Neural cell (in vitro differentiated cells): ENCODE measurements at regions not wholly inside any gene's neighbourhood (a gene's known extent, or its start where the extent isn't known, plus 50 kb on each side); places are given as distances from the start of the nearest gene placed in this dataset.

ENCODE experiments used
- H2AFZ ChIP-seq: fragments of 200-600, 300-800 bp; sonication (generic), shearing (Covaris generic); 2 replicates; pipeline ENCODE4 v1.6.0; 2014; ENCODE audit warnings: low read depth, mild to moderate bottlenecking, antibody characterized with exemption, low read length, moderate library complexity
- H3F3A ChIP-seq: fragments of 200-600 bp; shearing (Covaris generic); 2 replicates; pipeline ENCODE4 v1.6.1; 2016; ENCODE audit warnings: mild to moderate bottlenecking, moderate library complexity, mixed read lengths, antibody characterized with exemption, low read length; ENCODE audit not compliant: insufficient read depth, poor library complexity, severe bottlenecking
- H3K27ac ChIP-seq: fragments of 200-600, 300-800 bp; sonication (generic), shearing (Covaris generic); 2 replicates; pipeline ENCODE4 v1.5.1; 2014; ENCODE audit warnings: mild to moderate bottlenecking, low read length, moderate library complexity
- H3K27me3 ChIP-seq: fragments of 300-800, 200-600 bp; sonication (generic), shearing (Covaris generic); 2 replicates; pipeline ENCODE4 v1.6.0; 2014; ENCODE audit warnings: mild to moderate bottlenecking, low read depth, low read length, moderate library complexity; ENCODE audit not compliant: insufficient read depth
- H3K36me3 ChIP-seq: fragments of 300-800, 200-600 bp; sonication (generic), shearing (Covaris generic); 2 replicates; pipeline ENCODE4 v1.5.1; 2014; ENCODE audit warnings: mild to moderate bottlenecking, antibody characterized with exemption, low read length, moderate library complexity; ENCODE audit not compliant: insufficient read depth
- H3K4me2 ChIP-seq: fragments of 300-800, 200-600 bp; sonication (generic), shearing (Covaris generic); 2 replicates; pipeline ENCODE4 v1.6.0; 2014; ENCODE audit warnings: mild to moderate bottlenecking, low read length
- H3K4me3 ChIP-seq: fragments of 300-800, 200-600 bp; sonication (generic), shearing (Covaris generic); 2 replicates; pipeline ENCODE4 v1.5.1; 2014; ENCODE audit warnings: mild to moderate bottlenecking, low read length, moderate library complexity
- H3K79me2 ChIP-seq: fragments of 200-600 bp; shearing (Covaris generic); replicated peaks from 2 replicates; pipeline ENCODE4 v1.6.0; 2014; ENCODE audit warnings: mild to moderate bottlenecking, low read length, moderate library complexity; ENCODE audit not compliant: insufficient read depth
- H3K9ac ChIP-seq: fragments of 300-800, 200-600 bp; sonication (generic), shearing (Covaris generic); 2 replicates; pipeline ENCODE4 v1.6.1; 2016; ENCODE audit warnings: mild to moderate bottlenecking, low read length, mixed read lengths
- H3K9me2 ChIP-seq: fragments of 200-600 bp; shearing (Covaris generic); 2 replicates; pipeline ENCODE4 v1.6.1; 2016; ENCODE audit warnings: mild to moderate bottlenecking, low read length, mixed read lengths; ENCODE audit not compliant: insufficient read depth
- H3K9me3 ChIP-seq: fragments of 200-600, 300-800 bp; sonication (generic), shearing (Covaris generic); 2 replicates; pipeline ENCODE4 v1.6.1; 2016; ENCODE audit warnings: mild to moderate bottlenecking, mixed run types, low read length, moderate library complexity, mixed read lengths
- H4K20me1 ChIP-seq: fragments of 200-600 bp; shearing (Covaris generic); 2 replicates; pipeline ENCODE4 v1.6.1; 2016; ENCODE audit warnings: mild to moderate bottlenecking, mixed run types; ENCODE audit not compliant: insufficient read depth
- CTCF ChIP-seq: fragments of 450-650 bp; IDR thresholded peaks from 2 replicates; pipeline ENCODE4 v1.5.1; 2014; ENCODE audit warnings: antibody characterized with exemption, mild to moderate bottlenecking, moderate library complexity; ENCODE audit not compliant: poor library complexity, severe bottlenecking
- EP300 ChIP-seq: fragments of 450-650 bp; conservative IDR thresholded peaks from 2 replicates; pipeline ENCODE4 v1.6.1; 2014; ENCODE audit warnings: antibody characterized with exemption, mild to moderate bottlenecking, moderate library complexity; ENCODE audit not compliant: poor library complexity, severe bottlenecking
- EZH2 ChIP-seq: fragments of 200-600, 300-800 bp; shearing (Covaris generic), sonication (generic); IDR thresholded peaks from 2 replicates; pipeline ENCODE4 v1.6.1; 2014; ENCODE audit warnings: antibody characterized with exemption, low read length, borderline replicate concordance, mild to moderate bottlenecking; ENCODE audit not compliant: insufficient read depth, poor library complexity, severe bottlenecking
- MXI1 ChIP-seq: fragments of 450-650 bp; conservative IDR thresholded peaks from 2 replicates; pipeline ENCODE4 v1.6.1; 2014; ENCODE audit warnings: antibody characterized with exemption, mild to moderate bottlenecking; ENCODE audit not compliant: poor library complexity, severe bottlenecking
- POLR2AphosphoS5 ChIP-seq: IDR thresholded peaks from 2 replicates; pipeline ENCODE4 v1.6.1; 2012
- RAD21 ChIP-seq: fragments of 450-650 bp; conservative IDR thresholded peaks from 2 replicates; pipeline ENCODE4 v1.6.1; 2014; ENCODE audit warnings: antibody characterized with exemption, mild to moderate bottlenecking, moderate library complexity
- REST ChIP-seq: IDR thresholded peaks from 2 replicates; pipeline ENCODE4 v1.6.1; 2012; ENCODE audit warnings: borderline replicate concordance
- SMC3 ChIP-seq: fragments of 450-650 bp; conservative IDR thresholded peaks from 2 replicates; pipeline ENCODE4 v1.6.1; 2014; ENCODE audit warnings: antibody characterized with exemption, mild to moderate bottlenecking, moderate library complexity; ENCODE audit not compliant: poor library complexity
- TAF1 ChIP-seq: IDR thresholded peaks from 2 replicates; pipeline ENCODE4 v1.6.1; 2012; ENCODE audit warnings: low read depth

- Histone ChIP-seq H3K79me2 (no peaks in the 10 kb centered on the region), H3K4me2 (no peak overlapping the region), H3K9me3 (no peaks in the 10 kb centered on the region), H3K9me2 (no peaks in the 10 kb centered on the region), H2AFZ (no peak overlapping the region), H3K36me3 (no peaks in the 10 kb centered on the region), H3K27me3 (no peaks in the 10 kb centered on the region), H3F3A (no peaks in the 10 kb centered on the region), H4K20me1 (no peaks in the 10 kb centered on the region), H3K4me3 (no peak overlapping the region), H3K27ac (no peak overlapping the region), H3K9ac (no peak overlapping the region)
- no peak for TF ChIP-seq EP300
- TF ChIP-seq RAD21, result no peak
- TF ChIP-seq MXI1, result no peak
- no peak for TF ChIP-seq EZH2
- no peak for TF ChIP-seq TAF1
- no peak for TF ChIP-seq POLR2AphosphoS5
- no peak for TF ChIP-seq CTCF
- TF ChIP-seq SMC3, result no peak
- TF ChIP-seq REST, result no peak
These were observed 349.8 kb upstream of the PABPC4L start for GRCh38 chr4:134551348-134551747.

- H3K27me3 ChIP-seq, result no peaks in the 10 kb centered on the region
- H2AFZ ChIP-seq, result no peak overlapping the region
- H4K20me1 ChIP-seq, result no peaks in the 10 kb centered on the region
- H3K9me3 ChIP-seq, result no peaks in the 10 kb centered on the region
- no peaks in the 10 kb centered on the region for H3F3A ChIP-seq
- TF ChIP-seq EZH2 (no peak), RAD21 (no peak), CTCF (no peak), MXI1 (no peak), POLR2AphosphoS5 (no peak), REST (no peak), EP300 (no peak), TAF1 (no peak), SMC3 (no peak)
- no peak overlapping the region for H3K4me2 ChIP-seq
- no peaks in the 10 kb centered on the region for H3K9me2 ChIP-seq
- no peak overlapping the region for H3K4me3 ChIP-seq
- no peaks in the 10 kb centered on the region for H3K79me2 ChIP-seq
- no peak overlapping the region for H3K9ac ChIP-seq
- H3K36me3 ChIP-seq, result no peaks in the 10 kb centered on the region
- no peak overlapping the region for H3K27ac ChIP-seq
These were observed 346.6 kb upstream of the PABPC4L start for GRCh38 chr4:134548052-134548628.
